Fibroblast of pulmonary artery (primary cell): ENCODE measurements at regions not wholly inside any gene's neighbourhood (a gene's known extent, or its start where the extent isn't known, plus 50 kb on each side); places are given as distances from the start of the nearest gene placed in this dataset.
"Not testable (repeated sequence)": the region's sequence is repeated elsewhere in the genome, so short reads cannot be mapped to it uniquely, and the experiment has no call there.

Source experiments
- DNase-seq: peaks from one replicate; pipeline ENCODE4 v3.0.0-alpha.2; 2010; ENCODE audit warnings: low read depth
- H3K4me3 ChIP-seq: replicated peaks from 2 replicates; pipeline ENCODE4 v1.5.1; 2011; ENCODE audit warnings: low read depth, mild to moderate bottlenecking, control low read depth, low read length, moderate library complexity
- CTCF ChIP-seq: IDR thresholded peaks from 2 replicates; pipeline ENCODE4 v1.5.1; 2011; ENCODE audit warnings: mild to moderate bottlenecking, control low read depth, low read length, inconsistent platforms; ENCODE audit errors: missing control alignments

GRCh38 chr5:25419684-25420083 is 774.9 kb upstream of the CDH10 start:
- DNase-seq, result no peak
- no peak overlapping the region for H3K4me3 ChIP-seq
- no peak for TF ChIP-seq CTCF

GRCh38 chr5:25418978-25419377 is 774.2 kb upstream of the CDH10 start:
- DNase-seq, result no peak
- no peak for TF ChIP-seq CTCF

DNA sequence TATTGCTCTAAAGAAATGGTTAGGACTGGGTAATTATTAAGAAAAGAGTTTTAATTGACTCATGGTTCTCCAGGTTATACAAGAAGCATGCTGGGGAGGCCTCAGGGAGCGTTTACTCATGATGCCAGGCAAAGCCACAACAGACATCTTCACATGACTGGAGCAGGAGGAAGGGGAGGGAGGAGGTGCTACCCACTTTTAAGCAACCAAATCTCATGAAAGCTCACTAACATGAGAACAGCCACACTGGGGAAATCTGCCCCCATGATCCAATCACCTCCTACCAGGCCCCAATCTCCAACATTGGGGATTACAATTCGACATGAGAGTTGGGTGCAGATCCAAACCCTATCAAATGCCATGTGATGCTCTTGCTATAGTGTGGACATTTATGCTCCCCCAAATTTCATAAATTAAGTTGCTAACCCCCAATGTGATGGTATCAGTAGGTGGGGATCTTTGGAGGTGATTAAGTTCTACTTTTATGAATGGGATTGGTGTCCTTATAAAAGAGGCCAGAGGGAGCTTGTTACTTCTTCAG is 773.6 kb upstream of the CDH10 start:
- DNase-seq, result no peak
- TF ChIP-seq CTCF, result no peak
- H3K4me3 ChIP-seq, result no peak overlapping the region

More at GRCh38 chr5:25418978-25419377, 774.2 kb upstream of the CDH10 start:
- H3K4me3 ChIP-seq, result no peak overlapping the region

GRCh38 chr5:25416960-25417359 is 772.2 kb upstream of the CDH10 start:
- DNase-seq, result no peak
- TF ChIP-seq CTCF, result no peak
- no peak overlapping the region for H3K4me3 ChIP-seq

DNA sequence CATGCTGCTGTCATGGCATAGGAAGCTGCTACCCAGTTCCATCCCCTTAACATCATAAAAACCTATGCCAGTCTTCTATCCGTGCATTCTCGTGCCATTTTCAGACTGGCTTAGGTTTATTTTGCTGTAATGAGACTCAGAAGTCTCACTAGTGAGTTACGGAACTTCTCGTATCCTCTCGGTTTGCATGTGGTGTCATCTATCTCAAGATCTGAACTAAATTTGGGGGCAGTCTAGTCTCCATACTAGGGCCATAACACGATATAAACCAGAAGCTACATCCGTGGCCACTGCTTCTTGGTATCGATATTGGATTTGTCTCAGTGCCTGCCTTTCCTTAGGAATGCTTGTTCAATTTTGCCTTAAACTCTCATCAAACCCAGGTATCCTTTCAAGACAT is 771.2 kb upstream of the CDH10 start:
- TF ChIP-seq CTCF, result no peak
- H3K4me3 ChIP-seq, result no peak overlapping the region
- no peak for DNase-seq

GRCh38 chr5:25414742-25415141 is 770.0 kb upstream of the CDH10 start:
- no peak for DNase-seq
- no peak overlapping the region for H3K4me3 ChIP-seq
- no peak for TF ChIP-seq CTCF

- no peak overlapping the region for H3K4me3 ChIP-seq
- no peak for TF ChIP-seq CTCF
- DNase-seq, result no peak
These were observed 767.4 kb upstream of the CDH10 start for GRCh38 chr5:25412116-25412661.

DNA sequence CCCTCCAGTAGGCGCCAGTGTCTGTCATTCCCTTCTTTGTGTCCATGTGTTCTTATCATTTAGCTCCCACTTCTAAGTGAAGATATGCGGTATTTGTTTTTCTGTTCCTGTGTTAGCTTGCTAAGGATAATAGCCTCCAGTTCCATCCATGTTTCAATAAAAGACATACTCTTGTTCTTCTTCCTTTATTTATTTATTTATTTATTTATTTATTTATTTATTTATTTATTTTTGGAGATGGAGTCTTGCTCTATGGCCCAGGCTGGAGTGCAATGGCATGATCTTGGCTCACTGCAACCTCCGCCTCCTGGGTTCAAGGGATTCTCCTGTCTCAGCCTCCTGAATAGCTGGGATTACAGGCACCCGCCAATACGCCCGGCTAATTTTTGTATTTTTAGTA is 762.6 kb upstream of the CDH10 start:
- DNase-seq, H3K4me3 ChIP-seq: not testable (repeated sequence)
